ENCODE measurements at regions not wholly inside any gene's neighbourhood (a gene's known extent, or its start where the extent isn't known, plus 50 kb on each side); places are given as distances from the start of the nearest gene placed in this dataset.

GRCh38 chr1:208419746-208420420, 175.7 kb upstream of the PLXNA2 start:
- no peak for DNase-seq (ENCODE audit: low spot score)

- DNase-seq (ENCODE audit: low spot score), result no peak
Observed at GRCh38 chr1:208420696-208421095, 176.5 kb upstream of the PLXNA2 start.

DNA sequence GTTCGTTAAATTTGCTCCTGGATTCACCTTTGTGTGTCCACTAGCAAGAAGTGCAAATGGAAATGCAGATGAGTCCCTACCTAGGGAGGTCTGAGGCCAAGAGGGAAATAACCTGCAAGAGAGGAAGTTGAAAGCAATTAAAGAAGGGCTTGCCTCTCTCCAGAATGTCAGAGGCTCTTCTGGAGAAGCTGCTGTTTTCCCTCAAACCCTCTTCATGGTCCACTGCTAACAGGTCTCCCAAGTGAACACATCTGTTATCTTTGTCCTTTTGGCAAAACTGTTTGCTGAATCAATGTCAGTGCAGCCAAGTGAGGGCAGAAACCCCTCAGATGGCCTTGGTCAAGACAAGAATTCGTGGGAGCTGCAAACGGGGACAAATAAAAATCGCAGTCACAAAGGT, 177.3 kb upstream of the PLXNA2 start:
- DNase-seq (ENCODE audit: low spot score), result no peak

DNA sequence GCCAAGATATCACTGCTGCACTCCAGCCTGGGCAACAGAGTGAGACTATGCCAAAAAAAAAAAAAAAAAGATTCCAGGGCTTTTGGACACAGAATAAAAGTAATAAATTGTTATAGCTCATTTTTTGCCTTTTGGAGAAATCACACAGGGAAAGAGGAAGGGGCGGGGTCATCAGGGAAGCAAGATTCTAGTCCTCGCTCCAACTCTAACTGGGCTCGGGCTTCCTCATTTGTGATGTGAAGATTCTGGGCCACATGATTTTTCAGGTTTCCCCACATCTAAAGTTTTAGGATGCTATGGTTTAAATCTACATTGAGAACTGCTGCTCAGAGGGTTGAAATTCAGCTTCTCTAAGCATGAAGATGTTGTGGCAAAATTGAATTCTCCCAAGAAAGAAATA, 179.3 kb upstream of the PLXNA2 start:
- no peak for DNase-seq (ENCODE audit: low spot score)

DNA sequence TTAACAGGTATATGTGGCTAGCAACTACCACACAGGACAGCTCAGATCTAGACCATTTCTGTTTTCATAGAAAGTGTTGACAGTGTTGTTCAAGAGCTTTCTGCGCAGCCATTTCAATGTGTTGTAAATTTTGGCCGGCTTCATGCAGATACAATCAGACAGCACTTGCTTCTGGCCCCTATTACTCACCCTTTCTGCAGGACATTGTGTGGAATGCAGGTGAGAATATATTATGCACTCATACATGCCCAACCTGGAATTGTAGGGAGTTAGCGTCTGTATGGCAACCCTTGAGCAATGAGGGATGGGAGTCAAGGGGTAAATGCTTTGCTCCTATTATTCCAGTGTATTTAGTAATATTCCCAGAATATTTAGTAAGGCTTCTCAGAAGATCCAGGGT, 180.9 kb upstream of the PLXNA2 start:
- no peak for DNase-seq (ENCODE audit: low spot score)

DNA sequence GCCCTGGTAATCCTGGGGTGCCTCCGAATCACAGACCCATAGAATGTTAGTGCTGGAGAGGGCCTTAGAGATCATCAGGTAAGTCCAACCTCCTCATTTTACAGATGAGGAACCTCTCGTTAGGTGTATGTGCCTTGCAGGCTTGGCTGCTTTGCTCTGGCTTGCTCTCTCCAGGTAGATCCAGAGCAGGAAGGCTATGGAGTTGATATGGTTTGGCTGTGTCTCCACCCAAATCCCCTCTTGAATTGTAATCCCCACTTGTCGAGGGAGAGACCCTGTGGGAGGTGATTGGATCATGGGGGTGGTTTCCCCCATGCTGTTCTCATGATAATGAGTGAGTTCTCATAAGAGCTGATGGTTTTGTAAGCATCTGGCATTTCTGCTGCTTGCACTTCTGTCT, 186.0 kb upstream of the PLXNA2 start:
- no peak for DNase-seq (ENCODE audit: low spot score)

DNA sequence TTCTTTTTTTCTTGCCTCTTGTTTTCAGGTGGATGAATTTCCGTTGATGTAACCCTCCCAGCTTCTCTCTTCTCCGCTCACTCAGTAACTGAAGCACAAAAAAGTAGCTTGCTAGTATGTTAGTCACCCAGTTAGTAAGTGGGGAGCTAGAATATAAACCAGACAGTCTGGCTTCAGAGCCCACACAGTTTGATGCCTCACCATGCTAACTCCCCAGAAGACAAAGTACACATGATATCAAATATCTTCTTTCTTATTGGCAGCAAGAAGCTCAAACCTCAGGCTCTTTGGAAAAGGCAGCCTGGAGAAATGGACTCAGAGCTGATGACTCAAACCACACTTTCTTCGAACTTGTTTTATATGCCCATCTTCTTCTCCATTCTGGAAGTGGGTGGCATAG, 187.5 kb upstream of the PLXNA2 start:
- DNase-seq (ENCODE audit: low spot score), result no peak

DNA sequence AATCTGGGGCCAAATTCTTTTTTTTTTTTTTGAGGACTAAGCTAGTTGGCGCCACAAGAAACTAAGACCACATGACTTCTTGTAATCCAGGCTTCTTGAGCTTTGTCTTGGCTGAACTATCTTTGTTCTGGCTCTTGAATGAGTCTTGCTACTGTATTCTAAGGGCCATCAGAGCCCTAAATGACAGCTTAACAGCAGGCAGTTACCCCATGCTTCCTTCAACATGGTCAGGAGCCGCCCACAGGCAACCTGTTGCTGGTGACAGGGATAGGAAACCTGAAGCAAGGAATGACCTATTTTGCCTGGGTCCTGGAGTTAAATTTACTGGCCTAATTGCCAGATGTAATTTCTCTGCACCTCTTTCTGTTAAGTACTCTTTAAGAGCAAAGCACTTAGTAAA, 188.2 kb upstream of the PLXNA2 start:
- no peak for DNase-seq (ENCODE audit: low spot score)

DNA sequence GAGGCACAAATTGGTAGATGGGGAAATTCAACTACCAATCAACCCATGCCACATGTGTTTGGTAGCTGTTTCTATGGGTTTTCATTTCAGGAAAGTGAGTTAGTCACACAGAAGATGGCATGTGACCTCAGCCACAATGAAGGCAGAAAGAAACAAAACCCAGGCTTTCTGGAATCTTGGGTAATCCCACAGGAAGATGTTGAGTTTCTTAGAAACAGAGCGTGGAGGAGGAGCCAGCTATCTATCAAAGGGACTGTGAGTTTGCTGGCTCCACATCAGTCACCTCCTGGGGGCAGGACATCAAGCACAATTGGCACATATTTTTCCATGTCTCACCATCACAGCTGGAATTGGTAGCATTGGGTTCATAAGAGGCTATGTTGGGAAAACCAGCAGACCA, 188.9 kb upstream of the PLXNA2 start:
- no peak for DNase-seq (ENCODE audit: low spot score)

- DNase-seq (ENCODE audit: low spot score), result no peak
Observed at GRCh38 chr1:208433971-208434370, 189.8 kb upstream of the PLXNA2 start.

GRCh38 chr1:208437401-208437800, 193.2 kb upstream of the PLXNA2 start:
- DNase-seq (ENCODE audit: low spot score), result no peak

- DNase-seq (ENCODE audit: low spot score), result no peak
Observed at GRCh38 chr1:208438112-208438699, 194.0 kb upstream of the PLXNA2 start.

GRCh38 chr1:208445758-208446203, 201.6 kb upstream of the PLXNA2 start:
- DNase-seq (ENCODE audit: low spot score), result no peak

- no peak for DNase-seq (ENCODE audit: low spot score)
Observed at GRCh38 chr1:208446271-208446691, 202.1 kb upstream of the PLXNA2 start.

- no peak for DNase-seq (ENCODE audit: low spot score)
Observed at GRCh38 chr1:208448425-208448824, 204.2 kb upstream of the PLXNA2 start.

DNA sequence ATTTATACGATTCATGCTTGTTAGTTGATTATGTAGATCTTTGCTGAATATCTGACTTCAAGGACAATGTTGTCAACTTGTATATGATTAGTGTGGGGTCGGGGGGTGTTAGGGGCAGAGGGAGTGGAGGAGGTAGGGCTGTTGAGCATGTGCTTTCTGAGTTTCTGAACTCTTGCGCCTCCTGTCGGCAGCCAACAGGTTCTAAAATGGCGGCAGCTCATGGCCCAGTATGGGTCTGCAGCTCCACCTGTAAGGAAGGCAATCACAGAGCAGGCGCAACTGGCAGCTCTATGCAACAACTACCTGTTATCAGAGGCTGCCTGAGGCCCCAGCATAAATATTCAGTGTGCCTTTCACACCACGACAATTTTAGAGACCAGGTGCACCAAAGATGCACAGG, 205.8 kb upstream of the PLXNA2 start:
- no peak for DNase-seq (ENCODE audit: low spot score)

- DNase-seq (ENCODE audit: low spot score), result no peak
Observed at GRCh38 chr1:208450958-208451357, 206.8 kb upstream of the PLXNA2 start.

DNA sequence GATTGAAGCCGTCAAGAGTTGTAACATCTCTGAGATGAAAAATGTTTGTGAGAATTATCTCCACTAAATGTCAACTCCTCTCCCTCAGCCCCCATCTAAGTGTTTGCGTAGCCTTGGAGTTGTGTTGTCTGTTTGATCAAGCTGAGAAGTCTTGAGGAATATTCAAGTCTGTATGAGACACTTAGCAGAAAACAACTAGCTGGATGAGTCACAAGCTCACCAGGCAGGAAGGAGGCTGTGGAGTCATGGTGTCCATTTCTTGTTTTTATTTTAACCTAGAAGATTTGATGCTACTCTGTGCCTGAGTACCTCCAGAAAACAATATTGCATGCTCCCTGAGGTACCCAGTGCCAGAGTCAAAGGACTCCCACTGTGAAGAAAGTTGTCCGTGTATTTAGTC, 211.6 kb upstream of the PLXNA2 start:
- DNase-seq (ENCODE audit: low spot score), result no peak

DNA sequence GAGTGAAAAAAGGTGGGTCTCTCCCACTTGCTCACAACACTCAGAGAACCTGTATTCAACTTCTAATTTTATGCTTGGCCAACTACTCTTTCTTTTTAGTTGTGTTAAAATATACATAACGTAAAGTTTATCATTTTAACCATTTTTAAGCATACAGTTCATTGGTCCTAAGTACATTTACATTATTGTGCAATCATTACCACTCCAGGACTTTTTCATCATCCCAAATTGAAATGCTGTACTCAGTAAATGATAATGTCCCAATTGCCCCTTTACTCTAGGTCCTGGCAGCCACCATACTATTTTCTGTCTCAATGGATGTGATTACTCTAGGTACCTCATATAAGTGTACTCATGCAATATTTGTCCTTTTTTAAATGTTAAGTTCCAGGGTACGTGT, 212.3 kb upstream of the PLXNA2 start:
- no peak for DNase-seq (ENCODE audit: low spot score)

- DNase-seq (ENCODE audit: low spot score), result no peak
Observed at GRCh38 chr1:208460823-208461222, 216.6 kb upstream of the PLXNA2 start.

- DNase-seq (ENCODE audit: low spot score), result peak; percentile 9
Observed at GRCh38 chr1:208461680-208462079, 217.5 kb upstream of the PLXNA2 start.

DNA sequence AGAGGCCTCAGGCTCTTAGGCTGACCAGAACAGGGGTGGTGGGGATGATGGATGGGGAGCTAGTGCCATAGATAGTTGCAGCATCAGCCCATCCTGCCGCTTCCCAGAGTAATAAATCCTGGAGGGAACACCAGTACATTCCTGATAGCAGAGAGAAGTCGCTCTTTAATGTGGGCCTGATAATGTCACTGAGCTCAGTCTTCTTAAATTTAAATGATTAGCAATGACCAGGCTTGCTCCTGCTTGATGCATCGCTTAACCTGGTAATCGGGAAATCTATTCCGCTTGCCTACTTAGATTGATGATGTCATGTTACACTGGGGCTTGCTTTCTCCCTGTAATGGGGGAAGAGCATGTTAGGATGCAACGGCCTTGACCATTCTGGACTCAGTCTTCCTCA, 218.6 kb upstream of the PLXNA2 start:
- no peak for DNase-seq (ENCODE audit: low spot score)

DNA sequence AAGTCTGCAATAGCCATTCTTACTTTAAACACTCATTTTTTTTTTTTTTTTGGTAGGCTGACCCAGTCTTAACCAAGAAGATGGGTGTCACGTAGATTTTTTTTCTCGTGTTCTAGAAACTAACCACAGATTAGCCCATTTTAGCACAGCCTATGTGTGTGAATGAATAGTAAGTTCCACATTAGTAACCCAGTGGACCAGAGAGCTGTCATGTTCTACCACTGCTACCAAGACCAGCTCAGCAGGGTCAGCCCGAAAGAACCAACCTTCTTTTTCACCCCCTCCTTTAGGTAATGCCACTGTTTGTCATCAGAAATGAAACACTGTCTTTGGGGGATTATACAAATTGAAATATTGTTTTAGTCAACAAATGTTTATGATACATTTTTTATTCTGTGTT, 221.1 kb upstream of the PLXNA2 start:
- DNase-seq (ENCODE audit: low spot score), result no peak

Data from HuH-7 (cell line).